Right renal cortex interstitium (tissue), 3 donors: ENCODE measurements at regions not wholly inside any gene's neighbourhood (a gene's known extent, or its start where the extent isn't known, plus 50 kb on each side); places are given as distances from the start of the nearest gene placed in this dataset.
"Not testable (repeated sequence)": the region's sequence is repeated elsewhere in the genome, so short reads cannot be mapped to it uniquely, and the experiment has no call there.

Experiments
- DNase-seq, 3 donors: peaks; one replicate each; pipeline ENCODE4 v3.0.0-alpha.2; 2013; ENCODE audit warnings: low read depth in 3 of 3, low spot score in 2 of 3

DNA sequence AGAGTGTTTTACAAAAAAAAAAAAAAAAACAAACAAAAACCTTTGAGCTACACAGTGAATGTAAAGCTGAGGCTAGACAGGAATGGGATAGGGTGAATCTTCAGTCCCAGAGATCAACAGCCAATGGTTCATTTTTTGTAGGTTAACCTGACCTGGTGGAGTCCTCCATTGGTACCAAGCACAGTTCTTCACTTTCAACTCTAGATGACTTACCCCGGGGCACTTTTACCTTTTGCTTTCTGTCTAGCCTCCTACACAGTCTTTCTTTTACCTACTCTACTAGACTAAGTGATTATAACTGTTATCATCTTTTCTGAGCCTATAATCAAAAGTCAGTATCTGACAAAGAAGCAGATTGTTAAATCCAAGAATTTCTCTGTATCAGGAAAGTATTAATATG lies 50.9 kb downstream of the ANXA2R start:
- no peak for DNase-seq

GRCh38 chr5:42988568-42988967 lies 51.6 kb downstream of the ANXA2R start:
- no peak for DNase-seq

GRCh38 chr5:42985129-42986037 lies 54.7 kb downstream of the ANXA2R start:
- no peak for DNase-seq

DNA sequence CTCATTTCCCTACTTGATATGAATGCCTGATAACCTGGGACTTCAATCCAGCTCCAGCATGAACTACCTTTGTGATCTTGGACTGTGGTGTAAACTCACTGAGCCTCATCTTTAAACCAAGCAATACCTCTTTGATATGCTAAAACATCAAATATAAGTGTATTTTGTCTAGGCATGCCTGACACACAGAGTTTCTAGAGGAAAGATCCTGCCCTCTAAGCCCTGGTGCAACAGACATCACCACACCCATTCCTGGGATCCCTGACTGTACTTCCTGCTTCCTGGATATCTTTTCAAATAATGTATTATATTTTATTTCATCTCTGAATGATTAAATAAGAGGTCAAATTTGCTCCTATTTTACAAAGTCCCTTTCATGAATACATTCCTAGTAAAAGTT lies 55.8 kb downstream of the ANXA2R start:
- DNase-seq, result no peak

GRCh38 chr5:42982107-42982622 lies 58.0 kb downstream of the ANXA2R start:
- no peak for DNase-seq

DNA sequence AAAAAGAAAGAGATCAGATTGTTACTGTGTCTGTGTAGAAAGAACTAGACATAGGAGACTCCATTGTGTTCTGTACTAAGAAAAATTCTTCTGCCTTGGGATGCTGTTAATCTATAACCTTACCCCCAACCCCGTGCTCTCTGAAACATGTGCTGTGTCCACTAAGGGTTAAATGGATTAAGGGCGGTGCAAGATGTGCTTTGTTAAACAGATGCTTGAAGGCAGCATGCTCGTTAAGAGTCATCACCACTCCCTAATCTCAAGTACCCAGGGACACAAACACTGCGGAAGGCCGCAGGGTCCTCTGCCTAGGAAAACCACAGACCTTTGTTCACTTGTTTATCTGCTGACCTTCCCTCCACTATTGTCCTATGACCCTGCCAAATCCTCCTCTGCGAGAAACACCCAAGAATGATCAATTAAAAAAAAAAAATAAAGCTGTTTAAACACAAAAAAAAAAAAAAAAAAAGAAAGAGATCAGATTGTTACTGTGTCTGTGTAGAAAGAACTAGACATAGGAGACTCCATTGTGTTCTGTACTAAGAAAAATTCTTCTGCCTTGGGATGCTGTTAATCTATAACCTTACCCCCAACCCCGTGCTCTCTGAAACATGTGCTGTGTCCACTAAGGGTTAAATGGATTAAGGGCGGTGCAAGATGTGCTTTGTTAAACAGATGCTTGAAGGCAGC lies 58.6 kb downstream of the ANXA2R start:
- not testable (repeated sequence) for DNase-seq

DNA sequence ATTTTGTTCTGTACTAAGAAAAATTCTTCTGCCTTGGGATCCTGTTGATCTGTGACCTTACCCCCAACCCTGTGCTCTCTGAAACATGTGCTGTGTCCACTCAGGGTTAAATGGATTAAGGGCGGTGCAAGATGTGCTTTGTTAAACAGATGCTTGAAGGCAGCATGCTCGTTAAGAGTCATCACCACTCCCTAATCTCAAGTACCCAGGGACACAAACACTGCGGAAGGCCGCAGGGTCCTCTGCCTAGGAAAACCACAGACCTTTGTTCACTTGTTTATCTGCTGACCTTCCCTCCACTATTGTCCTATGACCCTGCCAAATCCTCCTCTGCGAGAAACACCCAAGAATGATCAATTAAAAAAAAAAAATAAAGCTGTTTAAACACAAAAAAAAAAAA lies 59.1 kb downstream of the ANXA2R start:
- DNase-seq, result not testable (repeated sequence)

GRCh38 chr5:42980391-42980790 lies 59.7 kb downstream of the ANXA2R start:
- not testable (repeated sequence) for DNase-seq

- DNase-seq, result not testable (repeated sequence)
Observed at GRCh38 chr5:42979242-42979641, 60.9 kb downstream of the ANXA2R start.

DNA sequence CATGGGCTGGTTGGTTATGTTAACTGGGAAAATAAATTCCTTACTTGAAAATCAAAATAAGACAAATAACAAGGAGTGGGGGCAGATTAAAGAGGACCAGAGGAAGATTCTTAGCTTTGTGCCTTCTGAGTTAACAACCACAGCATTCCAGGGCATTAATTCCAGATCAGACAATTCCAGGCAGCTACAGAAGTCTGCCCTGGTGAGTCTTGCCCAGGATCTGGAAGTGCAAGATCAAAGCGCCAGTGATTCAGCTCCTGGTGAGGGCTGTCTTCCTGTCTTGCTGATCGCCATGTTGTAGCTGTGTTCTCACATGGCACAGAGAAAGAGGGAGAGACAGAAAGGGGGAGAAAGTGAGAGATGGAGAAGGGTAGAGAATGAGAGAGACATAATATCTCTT lies 65.6 kb downstream of the ANXA2R start:
- no peak for DNase-seq

DNA sequence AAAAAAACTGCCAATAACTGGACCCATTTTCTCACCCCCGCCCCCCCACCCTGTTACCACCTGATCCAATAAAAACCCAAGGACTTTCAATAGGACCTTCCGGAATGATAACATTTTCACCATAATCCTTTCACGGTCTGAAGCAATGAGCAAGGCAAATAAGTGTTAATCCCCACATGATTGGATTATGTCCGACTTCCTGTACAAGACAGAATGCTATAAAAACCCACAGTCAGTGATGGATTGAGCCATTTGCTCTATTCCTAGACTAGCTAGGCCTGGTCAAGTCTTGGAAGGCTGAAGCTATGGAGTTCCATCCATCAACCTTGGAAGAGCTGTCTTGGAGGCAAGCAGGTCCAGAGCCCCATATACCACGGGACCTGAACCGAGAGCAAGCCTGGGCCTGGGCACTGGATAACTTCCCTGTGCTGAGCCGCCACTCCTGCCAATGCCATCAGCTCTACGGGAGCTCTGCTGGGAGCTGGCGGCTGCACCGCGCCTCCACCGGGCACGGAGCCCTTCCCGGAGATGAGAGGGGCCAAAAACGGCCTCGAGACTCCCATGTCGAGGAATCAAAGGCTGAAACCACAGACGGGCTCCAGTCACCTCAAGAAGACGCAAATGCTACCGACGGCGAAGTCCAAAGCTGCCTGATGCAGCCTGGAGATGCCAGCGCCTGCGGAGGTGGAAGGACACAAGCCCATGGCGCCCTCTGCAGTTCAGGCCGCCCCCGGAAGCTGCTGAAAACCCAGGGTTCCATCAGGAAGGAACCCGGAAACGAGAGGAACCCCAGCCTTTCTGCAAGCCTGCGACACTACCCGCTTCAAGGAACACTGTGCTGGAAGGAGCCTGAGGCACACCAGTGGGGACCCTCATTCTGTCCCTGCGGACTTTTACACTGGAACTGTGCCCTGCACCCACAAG lies 69.2 kb downstream of the ANXA2R start:
- no peak for DNase-seq

GRCh38 chr5:42965934-42966333 lies 74.2 kb downstream of the ANXA2R start:
- DNase-seq, result no peak

GRCh38 chr5:42963412-42963811 lies 76.7 kb downstream of the ANXA2R start:
- DNase-seq, result no peak

- no peak for DNase-seq
Observed at GRCh38 chr5:42962124-42962523, 78.0 kb downstream of the ANXA2R start.

GRCh38 chr5:42960506-42960905 lies 79.6 kb downstream of the ANXA2R start:
- no peak for DNase-seq

- no peak for DNase-seq
Observed at GRCh38 chr5:42956551-42956950, 83.6 kb downstream of the ANXA2R start.

DNA sequence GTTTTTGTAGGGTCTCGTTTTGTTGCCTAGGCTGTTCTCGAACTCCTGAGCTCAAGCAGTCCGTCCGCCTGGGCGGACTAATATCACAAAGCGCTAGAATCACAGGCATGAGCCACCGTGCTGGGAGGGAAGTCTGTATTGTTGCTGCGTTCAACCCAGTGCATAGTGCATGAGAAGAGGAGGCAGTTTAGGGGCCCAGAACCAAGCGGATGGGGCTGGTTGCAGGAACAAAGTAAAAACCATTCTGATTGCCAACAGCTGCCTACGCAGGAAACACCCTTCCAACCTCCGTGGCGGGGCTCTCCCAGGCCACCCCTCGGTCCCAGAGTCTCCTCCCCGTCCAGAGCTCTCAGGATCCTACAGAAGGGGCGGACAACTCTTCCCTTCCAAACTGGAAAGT lies 87.1 kb downstream of the ANXA2R start:
- no peak for DNase-seq

DNA sequence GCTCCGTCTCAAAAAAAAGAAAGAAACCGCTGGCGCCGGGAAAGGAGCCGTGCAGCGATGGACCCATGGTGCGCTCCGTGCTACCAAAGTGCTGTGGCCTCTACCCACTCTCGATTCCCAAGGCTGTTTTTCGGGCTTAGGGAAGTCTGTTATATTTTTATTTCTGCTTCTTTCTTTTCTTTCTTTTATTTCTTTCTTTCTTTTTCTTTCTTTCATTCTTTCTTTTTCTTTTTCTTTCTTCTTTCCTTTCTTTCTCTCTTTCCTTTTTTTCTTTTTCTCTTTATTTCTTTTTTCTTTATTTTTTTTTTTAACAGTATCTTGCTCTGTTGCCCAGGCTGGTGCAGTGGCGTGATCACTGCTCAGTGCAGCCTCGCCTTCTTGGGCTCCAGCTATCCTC lies 87.5 kb downstream of the ANXA2R start:
- no peak for DNase-seq

DNA sequence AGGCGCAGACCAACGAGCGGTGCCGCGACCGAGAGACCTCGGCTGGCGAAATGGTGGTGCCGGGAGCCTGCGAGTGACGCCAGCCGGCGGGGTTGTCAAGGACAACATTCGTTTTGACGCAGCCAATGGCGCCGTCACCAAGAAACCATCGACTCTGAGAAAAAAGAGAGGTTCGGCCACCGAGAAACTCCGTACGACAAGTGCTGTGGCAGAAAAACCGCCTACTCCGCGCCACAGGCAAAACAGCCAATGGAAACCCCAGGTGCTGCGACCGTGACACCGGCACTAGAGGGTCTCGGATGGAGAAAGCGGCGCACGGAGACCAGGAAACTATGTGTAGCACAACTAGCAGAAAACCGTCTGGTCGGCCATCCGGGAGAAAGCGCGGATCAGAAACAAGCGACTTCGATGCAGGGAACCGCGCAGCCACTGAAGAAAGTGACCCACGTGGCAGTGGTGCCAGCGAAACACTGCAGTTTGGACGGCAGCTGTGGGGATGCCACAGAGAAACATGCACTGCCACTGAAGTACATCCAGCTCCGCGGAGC lies 88.8 kb downstream of the ANXA2R start:
- DNase-seq, result peak in 1 of 3 donors; percentile 43
